GM18526 (cell line): ENCODE measurements at regions not wholly inside any gene's neighbourhood (a gene's known extent, or its start where the extent isn't known, plus 50 kb on each side); places are given as distances from the start of the nearest gene placed in this dataset.

ENCODE experiments used
- POLR2A ChIP-seq: IDR thresholded peaks from 3 replicates; pipeline ENCODE4 v1.6.1; 2011; ENCODE audit not compliant: insufficient read length; ENCODE audit errors: extremely low read depth

DNA sequence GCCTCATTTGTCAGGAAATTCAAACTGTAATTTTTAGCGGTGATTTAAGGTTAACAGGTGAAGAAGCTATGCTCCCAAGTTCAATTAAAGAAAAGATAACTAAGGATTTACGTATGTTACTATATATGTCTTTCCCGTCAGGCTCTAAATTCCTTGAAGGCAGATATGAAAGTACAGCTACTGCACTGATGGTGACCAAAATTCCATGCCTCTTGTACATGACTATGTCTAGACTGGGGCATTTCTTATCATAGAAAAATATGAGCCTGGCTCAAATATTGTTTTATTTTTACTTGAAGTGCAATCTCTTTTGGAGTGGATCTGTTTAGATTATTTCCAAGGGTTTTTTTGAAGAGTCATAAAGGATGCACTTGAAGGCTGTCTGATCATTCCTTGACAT is 647.1 kb upstream of the KCNMB2 start:
- TF ChIP-seq POLR2A = no peak

DNA sequence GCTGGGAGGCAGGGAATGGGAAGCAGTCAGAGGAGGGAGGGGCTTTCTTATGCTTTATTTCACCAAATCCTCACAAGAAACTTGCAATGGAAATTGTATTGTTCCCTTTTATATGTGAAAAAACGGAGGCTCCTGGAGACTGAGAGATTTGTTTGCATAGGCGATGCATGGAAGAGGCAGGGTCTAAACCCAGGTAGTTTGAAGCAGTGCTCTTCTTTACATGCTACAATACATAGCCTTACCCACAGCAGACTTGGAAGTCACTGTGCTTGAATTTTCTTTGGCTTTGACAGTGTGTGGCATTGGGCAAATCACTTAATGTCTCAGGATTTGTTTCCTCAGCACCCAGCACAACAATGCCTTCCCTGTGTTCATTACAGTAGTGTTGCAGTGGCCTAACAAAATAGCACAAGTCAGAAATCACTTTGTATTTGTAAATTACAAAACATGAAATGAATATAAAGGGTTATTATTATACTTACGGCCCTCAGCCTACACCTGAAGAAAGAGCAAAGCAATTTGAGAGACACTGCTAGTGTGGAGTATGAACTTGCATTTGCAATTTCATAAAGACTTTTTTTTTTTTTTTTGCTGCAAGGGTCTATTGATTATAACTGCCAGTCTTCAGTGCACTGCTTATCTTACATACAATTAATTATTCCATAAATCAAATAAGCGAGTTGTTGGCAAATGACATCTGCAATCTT is 646.4 kb upstream of the KCNMB2 start:
- TF ChIP-seq POLR2A = no peak

- TF ChIP-seq POLR2A = no peak
Measured at GRCh38 chr3:177890359-177890683, 645.9 kb upstream of the KCNMB2 start.

DNA sequence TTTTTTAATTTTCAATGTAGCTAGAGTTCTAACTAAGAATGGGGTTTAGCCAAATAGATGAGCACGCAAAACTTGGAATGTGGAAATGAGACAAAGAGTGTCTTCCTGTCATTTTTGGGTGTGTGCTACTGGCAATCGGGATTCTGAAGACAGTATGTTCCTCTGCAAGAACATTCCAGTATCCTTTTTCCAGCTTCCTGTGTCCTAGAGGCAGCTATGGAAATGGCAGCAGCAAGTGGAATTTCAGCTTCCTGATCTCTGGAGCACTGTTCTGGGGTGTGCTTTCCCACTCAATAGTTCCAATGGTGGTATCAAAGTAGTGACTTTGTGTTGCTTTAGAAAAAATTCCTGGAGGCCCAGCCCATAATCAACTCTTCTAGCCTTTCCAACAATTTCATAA is 642.9 kb upstream of the KCNMB2 start:
- TF ChIP-seq POLR2A = no peak

DNA sequence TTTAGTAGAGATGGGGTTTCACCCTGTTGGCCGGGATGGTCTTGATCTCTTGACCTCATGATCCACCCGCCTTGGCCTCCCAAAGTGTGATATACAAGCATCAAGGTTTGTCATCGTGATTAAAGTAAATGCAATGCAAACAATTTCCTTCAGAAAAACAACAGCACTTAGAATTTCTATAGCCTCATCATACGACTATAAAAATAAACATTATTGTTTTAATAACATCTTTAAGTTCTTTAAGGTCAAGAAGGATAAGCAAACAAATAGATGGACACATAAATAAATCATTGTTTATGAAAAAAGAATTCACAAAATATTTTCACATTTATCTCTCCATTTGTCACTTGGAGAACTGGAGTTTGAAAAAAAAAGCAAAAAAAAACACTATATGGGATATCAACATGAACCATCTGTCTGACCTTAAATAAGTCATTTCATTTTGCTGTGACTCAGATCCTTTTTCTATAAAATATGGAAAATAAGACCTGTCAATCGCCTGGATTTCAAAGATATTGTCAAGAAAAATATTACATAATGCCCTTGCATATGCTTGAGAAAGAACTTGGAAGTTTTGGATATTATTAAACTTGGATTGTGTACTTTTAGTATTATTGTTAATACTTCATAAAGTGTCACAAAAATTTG is 642.0 kb upstream of the KCNMB2 start:
- TF ChIP-seq POLR2A = no peak

DNA sequence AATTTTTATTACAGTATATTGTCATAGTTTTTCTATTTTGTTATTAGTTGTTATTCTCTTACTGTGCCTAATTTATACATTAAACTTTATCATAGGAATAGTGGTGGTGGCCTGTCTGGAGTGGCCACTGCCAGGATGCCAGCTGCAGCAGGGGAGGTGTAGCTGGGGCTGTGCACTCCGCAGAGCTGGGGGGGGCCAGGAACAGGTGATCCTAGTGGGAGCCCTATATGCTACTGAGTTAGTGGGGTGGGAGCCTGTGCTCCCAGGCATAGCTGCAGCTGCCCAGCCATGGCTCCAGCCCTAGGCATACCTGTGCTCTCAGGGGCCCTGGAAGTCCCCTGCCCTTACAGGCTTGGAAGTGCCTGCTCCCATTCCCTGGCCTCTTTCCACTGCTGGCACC is 638.1 kb upstream of the KCNMB2 start:
- TF ChIP-seq POLR2A = no peak

DNA sequence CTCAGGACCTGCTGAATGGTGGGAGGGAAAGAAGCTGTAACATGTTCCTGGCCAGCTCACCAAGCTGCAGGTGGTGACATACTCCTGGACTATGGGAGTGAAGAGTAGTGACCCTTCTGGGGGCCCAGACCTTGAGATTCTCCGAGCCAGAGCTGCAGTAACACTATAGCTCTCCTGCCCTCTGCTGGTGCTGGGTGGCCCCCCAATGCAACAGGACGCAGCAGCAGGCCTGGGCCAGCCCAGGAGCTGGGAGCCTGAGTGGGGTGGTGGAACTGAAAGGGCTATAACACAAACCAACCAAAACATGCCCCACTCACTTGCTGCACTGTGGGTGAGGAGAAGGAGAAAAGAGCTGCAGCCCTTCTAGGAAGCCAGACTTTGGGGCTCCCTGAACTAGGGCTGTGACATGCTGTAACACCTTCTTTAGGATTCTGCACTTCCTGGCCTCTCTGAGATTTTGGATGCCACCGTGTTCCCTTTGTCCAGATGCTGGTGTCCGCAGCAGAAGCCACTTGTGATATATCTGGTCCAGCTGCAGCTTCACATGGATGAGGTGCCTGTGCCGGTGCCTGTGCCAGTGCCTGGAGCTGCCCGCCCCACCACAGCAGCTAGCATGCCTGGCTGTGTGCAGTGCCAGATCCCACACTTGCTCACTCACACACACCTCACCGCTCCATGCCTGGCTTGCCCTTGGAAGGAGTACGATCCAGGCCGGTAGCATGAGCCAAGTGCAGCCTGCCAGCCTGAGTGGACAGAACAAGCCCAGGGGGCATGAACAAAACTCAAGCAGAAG is 636.8 kb upstream of the KCNMB2 start:
- no peak for TF ChIP-seq POLR2A

- TF ChIP-seq POLR2A = no peak
Measured at GRCh38 chr3:177902876-177903275, 633.4 kb upstream of the KCNMB2 start.

GRCh38 chr3:177904621-177905020 is 631.6 kb upstream of the KCNMB2 start:
- no peak for TF ChIP-seq POLR2A

- no peak for TF ChIP-seq POLR2A
Measured at GRCh38 chr3:177905173-177906125, 630.8 kb upstream of the KCNMB2 start.

- TF ChIP-seq POLR2A = no peak
Measured at GRCh38 chr3:177906126-177906511, 630.1 kb upstream of the KCNMB2 start.

DNA sequence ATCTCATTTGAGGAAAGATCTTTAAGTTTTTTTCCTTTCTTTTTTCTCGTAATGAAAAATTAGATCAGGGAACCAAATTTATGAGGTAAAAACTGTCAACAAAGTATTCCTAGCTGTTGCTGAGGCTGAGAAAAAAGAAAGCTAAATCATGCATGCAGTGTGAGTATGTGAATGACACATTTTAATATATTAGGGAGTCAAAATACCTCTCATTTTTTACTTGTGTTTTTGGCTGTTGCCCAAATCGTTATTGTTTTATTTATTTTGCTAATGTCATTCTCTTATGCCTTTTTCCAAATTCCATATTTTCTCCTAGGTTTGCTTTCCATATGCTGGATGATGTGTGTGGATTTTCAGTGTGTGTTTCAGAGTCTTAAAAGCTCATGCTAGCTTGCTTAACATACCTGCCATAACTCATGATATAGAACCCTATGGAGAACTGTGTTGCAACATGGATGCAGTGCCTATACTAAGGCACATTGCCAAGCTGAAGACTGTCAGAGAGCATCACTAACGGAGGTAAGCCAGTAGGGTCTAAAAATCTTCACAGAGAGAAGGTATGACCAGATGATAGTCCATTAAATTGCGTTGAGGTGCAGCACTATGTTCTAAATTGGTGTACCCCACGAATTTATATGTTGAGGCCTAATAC is 629.5 kb upstream of the KCNMB2 start:
- no peak for TF ChIP-seq POLR2A

GRCh38 chr3:177914224-177914623 is 622.0 kb upstream of the KCNMB2 start:
- no peak for TF ChIP-seq POLR2A

DNA sequence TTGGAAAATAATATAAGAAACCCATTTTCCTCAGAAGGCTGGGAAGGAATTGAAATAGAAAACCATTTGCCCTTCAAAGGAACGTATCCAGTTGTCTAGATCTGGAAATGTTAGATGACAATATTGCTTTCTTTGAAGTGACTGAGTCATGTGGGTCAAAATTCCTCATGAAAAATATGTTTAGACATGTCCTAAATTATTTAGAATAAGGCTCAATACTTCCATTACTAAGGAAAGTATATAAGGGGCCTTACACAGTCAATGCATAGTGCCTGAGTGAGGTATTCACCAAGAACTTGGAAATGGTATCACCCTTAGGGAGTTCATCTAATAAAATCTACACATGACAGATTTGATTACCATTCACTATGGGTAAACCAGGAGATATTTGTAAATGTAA is 619.8 kb upstream of the KCNMB2 start:
- TF ChIP-seq POLR2A = no peak
